GM12892 (cell line): ENCODE measurements at regions not wholly inside any gene's neighbourhood (a gene's known extent, or its start where the extent isn't known, plus 50 kb on each side); places are given as distances from the start of the nearest gene placed in this dataset.

ENCODE experiments used
- POLR2A ChIP-seq: IDR thresholded peaks from 2 replicates; pipeline ENCODE4 v1.6.1; 2011; ENCODE audit warnings: low read depth, low read length, control low read depth
- POLR2AphosphoS5 ChIP-seq: IDR thresholded peaks from 2 replicates; pipeline ENCODE4 v1.6.1; 2011; ENCODE audit warnings: low read depth, low read length, control low read depth
- TAF1 ChIP-seq: IDR thresholded peaks from 2 replicates; pipeline ENCODE4 v1.6.1; 2011; ENCODE audit warnings: low read depth, mild to moderate bottlenecking, control low read depth, low read length, borderline replicate concordance

DNA sequence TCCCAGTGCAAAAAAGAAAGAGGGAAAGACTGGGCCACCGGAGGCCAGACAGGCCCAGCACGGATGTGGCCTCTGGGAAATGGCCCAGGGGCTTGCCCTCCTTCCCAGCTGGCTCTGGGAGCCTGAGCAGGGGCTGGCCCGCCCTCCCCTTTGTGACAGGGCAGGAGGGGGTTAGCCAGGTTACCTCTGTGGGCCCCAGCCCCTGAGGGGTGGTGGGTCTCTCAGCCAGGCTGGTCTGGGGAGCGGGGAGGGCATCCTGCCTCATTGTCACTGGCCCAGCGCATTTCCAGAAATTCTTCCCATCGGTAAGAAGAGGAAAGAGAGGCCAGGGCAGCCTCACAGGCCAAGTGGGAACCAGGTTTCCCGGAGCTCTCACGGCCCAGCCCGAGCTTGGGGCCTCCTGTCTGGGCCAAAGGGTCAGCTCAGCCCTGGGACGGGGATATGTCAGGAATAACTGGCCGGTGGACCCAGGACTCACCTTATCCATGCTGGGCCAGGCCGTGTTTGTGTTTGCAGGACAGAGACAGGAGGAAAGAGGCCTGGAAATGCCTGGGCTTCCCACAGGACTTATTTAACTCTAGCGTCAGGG is 182.2 kb downstream of the ZFP36L2 start:
- TF ChIP-seq POLR2A: no peak
- no peak for TF ChIP-seq TAF1
- no peak for TF ChIP-seq POLR2AphosphoS5
